Smooth muscle cell of the brain vasculature (primary cell): ENCODE measurements at regions not wholly inside any gene's neighbourhood (a gene's known extent, or its start where the extent isn't known, plus 50 kb on each side); places are given as distances from the start of the nearest gene placed in this dataset.

Source experiments
- DNase-seq: peaks from one replicate; pipeline ENCODE4 v3.0.0-alpha.2; 2012; ENCODE audit warnings: low read depth, low spot score

DNA sequence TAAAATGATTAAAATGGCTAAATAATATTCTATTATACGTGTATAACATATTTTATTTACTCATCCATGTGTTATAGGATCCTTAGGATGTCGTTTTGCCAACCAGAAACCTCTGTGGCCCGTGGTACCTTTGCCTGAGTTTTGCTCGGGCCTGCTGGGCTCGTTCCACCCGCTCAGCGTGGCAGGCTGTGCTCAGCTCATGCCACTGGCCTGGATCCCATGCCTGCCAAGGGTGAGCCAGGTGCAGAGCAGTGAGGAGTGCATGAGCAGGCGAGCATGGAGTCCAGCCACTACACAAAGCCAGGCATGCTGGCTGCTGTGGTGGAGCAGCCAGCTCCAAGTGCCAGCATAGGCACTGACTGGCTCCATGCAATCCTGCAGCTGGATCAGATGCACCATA, 417.2 kb downstream of the TTLL7 start:
- no peak for DNase-seq

DNA sequence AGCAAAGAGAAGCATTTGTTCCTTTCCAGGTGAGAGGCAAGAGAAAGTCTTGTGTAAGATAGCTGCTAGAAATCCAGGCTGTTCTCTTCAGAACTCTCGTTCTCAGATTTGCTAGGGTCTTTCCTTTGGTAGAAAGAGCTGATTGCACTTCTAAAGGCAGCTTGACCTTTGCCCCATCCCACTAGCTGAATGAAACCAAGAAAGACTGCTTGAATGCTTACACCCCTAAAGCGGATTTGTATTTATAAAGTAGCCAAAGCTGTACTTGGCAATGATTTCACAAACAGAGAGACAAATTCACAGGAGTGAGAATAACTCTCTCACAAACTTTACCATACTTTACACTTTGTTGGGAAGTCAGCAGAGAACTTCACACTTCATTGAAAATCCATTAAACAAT, 424.1 kb downstream of the TTLL7 start:
- DNase-seq: no peak

DNA sequence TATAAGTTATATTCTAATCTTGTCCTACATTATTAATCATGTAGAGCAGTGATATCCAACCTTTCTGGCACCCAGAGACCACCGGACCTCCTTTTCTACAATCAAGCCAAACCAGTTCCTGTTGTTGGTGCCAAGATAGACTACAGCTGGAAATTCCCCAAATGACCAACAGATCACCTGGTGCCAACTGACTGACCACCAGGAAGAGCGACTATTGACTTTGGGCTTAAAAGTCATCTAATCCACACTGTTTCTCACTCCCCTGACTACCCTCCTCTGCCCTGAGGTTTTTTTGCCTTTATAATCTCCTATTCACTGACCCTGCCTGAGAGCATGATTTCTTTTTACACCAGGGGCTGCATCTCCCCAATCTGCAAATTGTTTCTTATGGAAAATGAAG, 425.2 kb downstream of the TTLL7 start:
- DNase-seq: no peak

DNA sequence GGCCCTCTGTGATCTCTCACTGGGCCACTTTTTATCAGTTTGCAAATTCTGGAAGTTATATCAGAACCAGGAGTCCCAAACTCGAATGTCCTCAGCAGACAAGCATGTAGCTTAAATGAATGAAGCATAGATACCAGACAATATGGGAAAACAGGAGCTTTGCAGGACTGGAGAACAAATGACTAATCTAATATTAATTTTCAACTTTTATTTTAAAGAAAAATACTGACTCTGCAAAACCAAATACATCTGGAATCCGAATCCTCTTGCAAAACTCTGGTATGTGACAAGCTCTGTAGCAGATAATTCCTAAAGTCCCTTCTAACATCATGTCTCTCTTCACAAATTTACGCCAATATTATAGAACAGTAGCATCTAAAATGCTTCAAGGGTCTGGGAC, 427.4 kb downstream of the TTLL7 start:
- no peak for DNase-seq

DNA sequence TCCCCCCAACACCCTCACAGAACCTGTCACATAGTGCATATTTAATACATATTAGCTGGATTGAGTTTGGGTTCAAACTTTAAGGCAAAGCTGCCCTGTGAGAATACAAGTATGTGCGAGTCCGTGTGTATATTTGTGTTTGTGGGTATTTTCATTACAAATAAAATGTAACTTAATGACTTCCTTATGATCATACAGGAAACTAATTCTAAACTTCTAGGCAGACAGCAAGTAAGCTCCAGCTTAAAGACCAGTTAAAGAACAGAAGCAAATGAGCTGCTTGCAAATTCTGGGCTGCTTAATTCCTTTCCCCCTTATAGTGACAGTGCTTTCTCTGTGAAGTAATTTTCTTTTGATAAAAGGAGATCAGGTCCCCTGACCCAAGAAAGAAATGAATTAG, 437.6 kb downstream of the TTLL7 start:
- DNase-seq: no peak

DNA sequence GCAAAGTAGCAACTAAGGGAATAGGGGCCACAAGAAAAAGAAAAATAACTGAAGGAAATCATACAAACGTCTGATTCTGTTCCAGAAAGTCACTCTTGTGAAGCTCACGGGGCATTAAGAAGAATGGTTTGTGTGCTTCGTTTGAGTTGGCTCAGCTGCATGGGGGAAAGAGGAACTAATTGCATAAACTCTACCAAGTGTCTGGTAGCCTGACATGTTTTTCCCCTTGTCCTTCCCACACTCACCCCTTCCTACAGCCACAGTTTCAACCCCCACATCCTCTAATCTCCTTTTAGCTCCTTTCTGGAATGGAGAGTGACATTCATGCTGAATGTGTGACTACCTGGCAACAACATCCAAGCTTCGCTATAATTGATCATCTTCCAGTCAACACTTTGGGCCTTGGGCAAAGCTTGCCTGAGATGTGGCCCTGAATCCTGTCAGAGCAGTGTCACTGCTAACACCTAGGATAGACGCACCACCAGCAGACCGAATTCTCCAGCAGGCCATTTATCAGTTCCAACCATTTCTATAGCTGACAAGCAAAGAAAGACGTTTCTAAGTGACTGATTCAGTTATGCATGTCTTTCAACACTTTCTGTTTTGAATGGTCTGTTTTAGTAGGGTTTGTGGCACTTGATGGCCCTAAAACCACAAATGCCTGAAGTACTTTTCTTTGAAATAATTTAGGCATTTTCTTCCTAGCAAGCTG, 439.6 kb downstream of the TTLL7 start:
- DNase-seq: no peak

DNA sequence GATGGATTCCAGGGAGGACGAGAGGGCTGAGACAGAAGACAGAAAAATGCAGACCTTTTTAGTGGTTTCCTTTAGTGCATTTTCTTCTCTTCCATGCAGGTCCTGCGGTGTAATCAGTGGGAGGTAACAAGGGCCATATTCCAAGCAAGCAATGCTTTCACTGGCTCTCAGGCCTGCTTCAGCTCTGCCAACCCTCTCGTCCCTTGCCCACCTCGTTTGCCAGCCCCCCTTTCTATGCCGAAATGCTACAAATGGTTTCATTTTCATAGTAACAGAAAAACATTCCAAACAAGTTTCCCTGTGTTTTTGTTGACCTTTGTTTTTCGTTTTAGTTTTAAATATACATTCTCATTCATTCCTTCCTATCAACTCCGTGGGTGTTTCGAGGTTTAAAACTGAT, 443.1 kb downstream of the TTLL7 start:
- no peak for DNase-seq

DNA sequence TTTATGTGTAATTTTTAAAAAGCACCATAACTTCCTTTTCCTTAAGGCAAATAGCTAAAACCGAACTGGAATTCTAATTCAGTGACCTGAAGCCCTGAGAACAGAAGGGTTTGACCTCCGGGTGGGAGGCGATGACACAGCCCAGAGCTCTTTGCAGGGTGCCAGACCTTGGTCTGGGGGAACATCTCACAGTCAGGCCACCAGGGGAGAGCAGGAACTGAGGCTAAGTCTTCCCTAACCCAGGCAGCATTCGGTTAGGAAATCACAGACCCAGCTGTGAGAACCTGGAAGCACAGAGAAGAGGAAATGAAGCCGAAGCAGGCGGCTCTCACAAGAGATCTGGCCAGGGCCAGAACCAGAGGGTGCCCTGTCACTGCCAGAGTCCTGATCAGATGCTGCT, 444.8 kb downstream of the TTLL7 start:
- peak; percentile 2 for DNase-seq

DNA sequence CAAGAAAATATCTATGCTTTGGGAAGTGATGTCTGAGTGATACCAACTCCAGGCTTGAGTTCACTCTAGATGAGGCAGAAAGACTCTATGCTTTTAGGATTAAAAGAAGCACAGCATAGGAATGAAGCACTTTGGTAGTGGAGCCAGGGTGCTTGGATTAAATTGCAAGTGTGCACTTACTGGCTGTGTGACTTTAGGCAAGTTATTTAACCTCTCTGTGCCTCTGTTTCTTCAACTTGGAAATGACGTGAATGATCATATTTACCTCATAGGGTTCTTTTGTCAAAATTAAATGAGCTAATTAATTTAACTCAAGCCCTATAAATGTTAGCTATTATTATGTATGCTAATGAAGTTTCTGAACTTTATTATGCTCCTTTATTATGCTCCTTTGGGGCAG, 446.1 kb downstream of the TTLL7 start:
- no peak for DNase-seq

DNA sequence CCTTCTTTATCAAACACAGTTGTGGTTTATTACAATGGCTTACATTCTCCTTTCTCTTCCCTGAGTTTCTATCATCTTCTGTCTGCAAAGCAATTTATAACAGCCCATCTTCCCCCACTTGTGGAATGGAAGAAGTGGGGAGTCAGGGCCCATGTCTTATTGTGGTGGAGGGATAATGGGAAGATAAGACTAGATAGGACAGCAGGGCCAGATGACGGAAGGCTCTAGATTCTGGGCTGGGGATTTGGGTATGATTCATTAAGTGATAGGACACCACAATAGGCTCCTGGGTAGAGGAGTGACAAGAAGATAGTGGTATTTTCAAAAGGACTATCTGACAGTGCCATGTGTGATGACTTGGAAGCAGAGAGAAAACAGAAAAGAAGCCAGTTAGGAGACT, 450.6 kb downstream of the TTLL7 start:
- no peak for DNase-seq

DNA sequence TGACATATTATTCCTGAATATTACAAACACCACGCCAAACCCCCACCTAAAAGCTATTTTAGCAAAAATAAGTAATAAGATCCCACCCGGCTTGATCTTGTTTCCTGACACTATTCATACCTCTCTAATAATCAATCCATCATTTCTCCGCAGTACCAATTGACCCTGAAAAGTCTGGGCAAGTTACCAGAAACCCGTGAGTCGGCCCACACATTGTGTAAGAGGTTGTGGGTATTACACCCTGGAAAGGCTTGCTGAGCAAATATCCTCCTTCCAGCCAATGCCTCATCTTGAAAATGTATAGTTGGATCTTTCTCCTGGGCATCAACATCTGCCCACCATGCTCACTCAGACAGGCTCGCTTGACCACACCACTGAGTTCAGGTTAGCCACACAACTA, 451.0 kb downstream of the TTLL7 start:
- no peak for DNase-seq

DNA sequence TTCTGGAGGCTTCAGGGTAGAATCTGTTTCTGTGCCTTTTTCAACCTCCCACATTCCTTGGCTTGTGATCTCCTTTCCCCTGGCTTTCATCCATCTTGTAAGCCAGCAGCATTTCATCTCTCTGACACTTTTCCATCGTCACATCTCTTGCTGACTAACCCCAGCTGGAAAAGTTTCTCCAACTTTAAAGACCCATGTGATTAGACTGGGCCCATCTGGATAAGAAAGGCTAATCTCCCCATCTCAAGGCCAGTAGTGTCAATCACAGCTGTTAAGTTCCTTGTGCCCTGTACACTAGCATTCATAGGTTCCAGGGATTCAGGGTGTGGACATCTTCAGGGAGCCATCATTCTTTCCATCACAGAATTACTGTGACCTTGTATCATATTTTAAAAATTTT, 452.1 kb downstream of the TTLL7 start:
- no peak for DNase-seq

DNA sequence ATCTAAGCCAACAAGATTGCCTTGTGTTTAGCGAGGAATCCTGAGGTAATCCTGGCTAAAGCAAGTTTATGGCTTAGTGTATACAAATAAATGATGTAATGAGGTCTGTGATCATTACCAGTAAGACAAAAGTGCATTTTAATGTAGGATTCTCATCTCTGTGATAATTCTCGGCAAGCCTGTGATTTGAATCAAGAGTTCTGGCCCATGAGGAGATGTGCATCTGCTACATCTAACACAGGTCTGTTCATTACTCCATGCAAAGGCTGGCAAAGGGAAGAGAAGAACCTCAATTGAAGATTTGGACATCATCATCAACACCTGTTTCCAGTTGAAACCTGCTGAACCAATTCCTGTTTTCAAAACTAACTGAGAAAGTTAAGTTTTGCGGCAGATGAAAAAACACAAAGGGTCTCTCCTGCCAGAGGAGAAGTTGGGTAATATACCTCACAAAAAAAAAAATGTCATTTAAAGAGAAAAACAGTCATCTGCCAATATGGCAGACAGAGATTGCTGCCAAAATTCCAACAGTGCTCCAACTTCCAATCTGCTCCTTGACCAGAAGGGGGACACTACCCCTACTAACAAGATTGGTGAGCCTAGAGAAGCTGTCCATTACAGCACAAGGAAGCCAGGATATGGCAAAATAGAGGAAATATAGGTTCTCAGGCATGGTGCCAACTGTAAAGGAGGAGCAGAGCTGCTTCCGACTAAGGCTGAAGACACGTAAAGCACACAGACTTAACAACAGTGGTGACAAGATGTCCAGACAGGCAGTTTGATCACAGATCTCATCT, 453.7 kb downstream of the TTLL7 start:
- DNase-seq: no peak

DNA sequence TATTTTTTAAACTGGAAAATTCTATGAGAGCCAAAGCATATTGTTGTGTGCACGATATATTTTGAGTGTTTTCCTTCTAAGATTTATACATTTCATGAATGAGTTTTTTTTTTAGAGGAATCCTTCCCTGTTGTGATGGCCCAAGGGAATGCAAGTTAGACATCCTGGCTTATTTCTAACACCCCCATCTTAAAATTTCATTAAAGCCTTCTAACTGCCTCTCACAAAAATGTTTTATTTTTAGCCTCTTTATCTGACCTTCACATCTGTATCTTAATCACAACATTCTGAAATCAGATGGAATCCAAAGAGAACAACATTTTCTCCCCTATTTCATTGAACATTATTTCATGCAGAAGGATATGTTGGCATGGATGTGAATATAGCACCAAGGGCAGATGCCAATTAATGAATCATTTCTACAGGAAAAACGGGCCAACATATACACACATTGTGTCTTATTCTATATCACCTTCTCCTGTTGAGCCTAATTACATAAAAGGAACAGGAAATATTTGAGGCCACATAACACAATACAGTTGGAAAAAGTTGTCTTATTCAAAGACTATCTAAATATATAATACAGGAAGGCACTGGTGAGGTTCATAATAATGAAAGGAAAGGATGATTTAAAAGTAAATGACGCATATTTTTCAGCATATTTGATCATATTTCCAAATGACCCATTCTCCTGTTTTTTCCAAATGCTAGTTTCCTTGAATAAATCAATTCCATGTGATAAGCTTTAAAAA, 455.5 kb downstream of the TTLL7 start:
- DNase-seq: no peak

DNA sequence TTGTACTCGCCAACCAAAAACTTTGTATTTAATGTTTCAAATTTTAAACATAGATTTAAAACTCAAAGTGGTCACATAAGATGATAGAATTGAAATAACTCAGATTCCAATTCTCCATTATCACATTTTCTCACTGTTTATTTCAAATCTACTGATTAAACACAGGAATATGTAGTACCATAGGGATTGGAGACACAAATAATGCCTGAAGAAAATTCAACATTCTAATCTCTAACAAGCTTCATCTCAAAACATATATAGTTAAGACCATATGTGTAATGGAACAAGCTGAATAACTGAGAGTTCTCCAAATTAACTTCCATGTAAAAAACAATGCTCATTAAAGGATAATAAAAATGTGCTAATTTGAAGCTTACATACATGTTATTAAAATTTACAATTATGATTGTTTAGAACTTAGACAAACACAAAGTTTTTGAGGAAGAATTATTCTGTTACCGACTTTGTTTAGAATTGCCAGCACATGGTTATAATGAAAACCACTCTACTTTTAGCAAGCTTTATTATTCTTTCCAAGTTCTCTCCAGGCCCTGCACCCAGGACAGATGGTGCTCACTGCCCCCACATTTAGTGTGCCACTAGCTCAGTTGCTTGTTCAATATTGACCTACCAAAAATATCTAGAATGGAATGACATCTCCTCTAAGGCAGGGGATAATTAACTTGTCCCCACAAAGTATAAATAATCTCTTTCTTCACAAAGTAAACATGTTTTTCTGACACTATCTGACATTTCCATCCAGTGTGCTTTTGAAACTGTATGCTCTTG, 467.2 kb downstream of the TTLL7 start:
- no peak for DNase-seq

DNA sequence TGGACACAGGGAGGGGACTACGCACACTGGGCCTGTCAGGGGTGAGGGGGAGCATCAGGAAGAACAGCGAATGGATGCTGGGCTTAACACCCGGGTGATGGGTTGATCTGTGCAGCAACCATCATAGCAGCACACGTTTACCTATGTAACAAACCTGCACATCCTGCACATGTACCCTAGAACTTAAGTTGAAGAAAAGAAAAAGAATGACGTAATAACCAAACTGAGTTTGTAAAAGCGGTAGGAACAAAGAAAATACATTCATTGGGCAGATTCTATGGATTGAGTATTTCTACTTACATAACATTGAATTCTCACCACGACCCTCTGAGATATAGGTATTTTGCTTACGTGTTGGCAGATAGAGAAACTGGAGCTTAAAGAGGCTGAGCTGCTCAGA, 468.4 kb downstream of the TTLL7 start:
- DNase-seq: no peak

DNA sequence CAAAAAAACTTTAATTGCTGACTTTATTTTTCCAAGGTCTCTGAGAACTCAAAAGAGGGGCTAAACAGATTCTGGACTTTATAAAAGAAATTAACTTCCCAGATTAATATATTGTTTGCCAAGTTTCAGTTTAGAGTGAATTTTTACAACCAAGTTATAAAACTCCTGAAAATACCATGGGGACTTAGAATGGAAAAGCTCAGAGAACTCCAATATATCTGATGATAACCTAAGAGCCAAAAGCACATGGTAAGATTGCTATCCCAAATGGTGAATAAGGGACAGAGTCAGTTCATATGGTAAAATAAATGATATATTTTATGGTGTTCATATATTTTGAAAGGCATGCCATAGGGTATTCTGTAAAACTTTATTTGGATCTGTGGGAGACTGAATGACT, 470.9 kb downstream of the TTLL7 start:
- DNase-seq: no peak

DNA sequence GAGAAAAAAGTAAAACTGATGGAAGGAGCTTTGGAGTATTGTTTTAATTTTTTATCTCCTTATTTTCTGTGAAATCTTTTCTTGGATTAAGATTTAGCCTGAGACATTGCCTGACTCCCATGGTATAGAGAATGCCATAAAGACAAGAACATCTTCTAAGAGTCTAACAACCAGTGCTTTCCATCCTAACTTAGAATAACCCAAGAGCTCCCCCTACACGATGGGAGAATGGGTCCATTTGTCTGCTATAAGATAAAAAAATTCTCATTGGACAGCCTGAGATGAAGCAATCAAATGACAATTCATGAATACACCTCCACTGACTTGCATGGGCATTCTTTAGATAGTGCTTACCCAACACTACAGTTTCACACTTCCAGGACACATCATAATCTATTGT, 478.1 kb downstream of the TTLL7 start:
- no peak for DNase-seq

DNA sequence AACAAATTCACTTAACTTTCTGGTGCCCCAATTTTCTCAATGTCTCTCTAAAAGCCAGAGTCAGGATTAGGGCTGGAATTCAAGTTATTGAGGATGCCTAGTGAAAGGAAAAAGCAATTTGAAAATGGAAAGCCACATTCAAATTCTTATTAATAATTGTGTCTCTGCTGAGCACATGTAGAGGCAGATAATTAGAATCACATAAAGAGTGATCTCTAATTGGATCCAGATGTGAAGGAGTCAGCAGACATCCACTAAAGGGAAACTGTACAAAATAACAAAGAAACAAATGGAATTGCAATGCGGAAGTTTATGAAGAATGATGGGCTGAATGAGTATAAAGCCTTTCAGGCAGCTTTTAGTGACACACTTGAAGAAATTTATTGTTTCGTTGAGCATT, 482.6 kb downstream of the TTLL7 start:
- no peak for DNase-seq

DNA sequence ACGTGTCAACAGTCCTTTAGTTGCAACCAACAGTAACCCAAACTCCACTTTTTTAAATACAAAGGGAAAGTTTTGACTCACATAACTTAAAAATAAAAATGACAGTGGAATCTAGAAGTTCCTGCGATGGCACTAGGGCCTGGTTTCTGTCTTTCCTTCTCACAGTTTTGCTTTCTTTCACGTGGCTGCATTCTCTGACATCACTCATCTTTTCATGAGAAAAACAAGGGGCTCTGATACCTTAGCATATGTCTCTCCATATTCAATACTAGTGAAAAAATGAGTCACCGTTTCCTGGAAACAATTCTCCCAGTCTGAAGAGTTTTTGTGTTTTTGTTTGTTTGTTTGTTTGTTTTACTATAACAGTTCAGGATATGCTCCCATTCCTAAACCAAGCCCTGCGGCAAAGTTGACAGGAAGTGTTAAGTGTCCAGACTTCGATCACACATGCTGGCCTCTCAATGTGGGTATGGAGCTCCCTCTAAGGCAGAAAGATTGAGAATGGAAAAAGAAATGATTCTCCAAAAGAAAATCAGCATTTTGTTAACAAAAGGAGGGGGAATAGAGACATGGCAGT, 483.3 kb downstream of the TTLL7 start:
- no peak for DNase-seq

DNA sequence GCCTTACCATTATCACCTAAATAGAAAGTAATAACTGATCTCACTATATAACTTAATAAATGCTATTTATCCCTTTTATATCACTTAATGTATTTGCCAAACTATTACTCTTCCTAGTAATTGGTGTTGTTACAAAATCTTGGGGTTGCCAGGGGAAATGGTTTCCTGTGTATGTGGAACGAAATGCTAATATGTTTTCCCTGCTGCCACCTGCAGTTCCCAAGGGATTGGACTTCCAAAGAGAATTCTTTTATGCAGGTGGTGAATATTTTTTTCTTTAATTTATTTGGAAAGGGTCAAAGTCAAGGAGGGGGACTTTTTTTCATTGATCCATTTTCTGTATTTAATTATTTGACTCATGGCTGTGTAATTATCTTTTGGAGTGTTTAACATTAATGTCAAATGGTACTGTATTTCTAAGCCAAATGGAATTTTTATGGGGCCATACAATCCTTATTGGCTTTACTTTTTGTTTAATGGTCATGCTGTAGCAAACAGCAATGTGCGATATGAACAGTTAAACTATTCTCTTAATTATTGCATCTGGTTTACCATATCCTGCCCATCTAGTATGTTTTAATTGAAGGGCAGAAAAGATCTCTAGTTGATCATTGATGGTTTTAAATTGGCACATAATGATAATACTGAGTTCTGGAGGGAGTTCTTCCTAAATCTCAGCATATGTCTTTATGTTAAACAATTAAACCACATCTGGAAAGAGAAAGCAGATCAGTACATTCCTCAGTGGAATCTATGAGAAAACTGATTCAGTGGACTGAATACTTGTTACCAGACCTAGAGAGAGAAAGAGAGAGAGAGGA, 486.3 kb downstream of the TTLL7 start:
- DNase-seq: no peak
